ENCODE measurements at regions not wholly inside any gene's neighbourhood (a gene's known extent, or its start where the extent isn't known, plus 50 kb on each side); places are given as distances from the start of the nearest gene placed in this dataset.

GRCh38 chr4:175277816-175278215 is 359.7 kb downstream of the ADAM29 start:
- Histone ChIP-seq H3K4me3 (no peak overlapping the region), H3K27me3 (no peaks in the 10 kb centered on the region), H3K36me3 (ENCODE audit: low read depth, missing control alignments) (no peaks in the 10 kb centered on the region), H3K4me1 (no peaks in the 10 kb centered on the region), H3K9me3 (no peaks in the 10 kb centered on the region), H3K27ac (no peak overlapping the region)
- no peak for DNase-seq
- intact Hi-C loops (cut with DNase I; ENCODE audit: low total_unique reads) = no loop called here
- TF ChIP-seq POLR2A (IDR thresholded peaks at IDR 0.05) = no peak
- no peak for TF ChIP-seq CTCF (IDR thresholded peaks at IDR 0.05)
- 42 to 60% methylated on average over 7 of the region's 7 CpGs for WGBS, 2 donors

GRCh38 chr4:175280153-175280552 is 362.0 kb downstream of the ADAM29 start:
- no peak overlapping the region for H3K4me3 ChIP-seq
- DNase-seq = no peak
- H3K36me3 ChIP-seq (ENCODE audit: low read depth, missing control alignments) = no peaks in the 10 kb centered on the region
- intact Hi-C loops (cut with DNase I; ENCODE audit: low total_unique reads) = no loop called here
- no peak overlapping the region for H3K27ac ChIP-seq
- no peak for TF ChIP-seq POLR2A (IDR thresholded peaks at IDR 0.05)
- TF ChIP-seq CTCF (IDR thresholded peaks at IDR 0.05) = no peak
- no peaks in the 10 kb centered on the region for H3K9me3 ChIP-seq
- 89 to 94% methylated on average over 2 of the region's 2 CpGs for WGBS, 2 donors
- no peaks in the 10 kb centered on the region for H3K4me1 ChIP-seq
- no peaks in the 10 kb centered on the region for H3K27me3 ChIP-seq

- no peaks in the 10 kb centered on the region for H3K9me3 ChIP-seq
- no peak overlapping the region for H3K27ac ChIP-seq
- no peaks in the 10 kb centered on the region for H3K4me1 ChIP-seq
- 72 to 76% methylated on average over 1 of the region's 1 CpG for WGBS, 2 donors
- no peak for TF ChIP-seq POLR2A (IDR thresholded peaks at IDR 0.05)
- no peak for TF ChIP-seq CTCF (IDR thresholded peaks at IDR 0.05)
- intact Hi-C loops (cut with DNase I; ENCODE audit: low total_unique reads) = no loop called here
- H3K27me3 ChIP-seq = no peaks in the 10 kb centered on the region
- no peaks in the 10 kb centered on the region for H3K36me3 ChIP-seq (ENCODE audit: low read depth, missing control alignments)
- no peak overlapping the region for H3K4me3 ChIP-seq
- no peak for DNase-seq
Measured at GRCh38 chr4:175281894-175282293, 363.7 kb downstream of the ADAM29 start.

- H3K4me3 ChIP-seq = no peak overlapping the region
- no peak for DNase-seq
- TF ChIP-seq CTCF (IDR thresholded peaks at IDR 0.05) (no peak), POLR2A (IDR thresholded peaks at IDR 0.05) (no peak)
- intact Hi-C loops (cut with DNase I; ENCODE audit: low total_unique reads) = no loop called here
- no peaks in the 10 kb centered on the region for H3K27me3 ChIP-seq
- no peaks in the 10 kb centered on the region for H3K36me3 ChIP-seq (ENCODE audit: low read depth, missing control alignments)
- H3K9me3 ChIP-seq = no peaks in the 10 kb centered on the region
- H3K27ac ChIP-seq = no peak overlapping the region
- H3K4me1 ChIP-seq = no peaks in the 10 kb centered on the region
- 89 to 92% methylated on average over 9 of the region's 9 CpGs for WGBS, 2 donors
Measured at GRCh38 chr4:175282407-175282806, 364.2 kb downstream of the ADAM29 start.

GRCh38 chr4:175290401-175290800 is 372.2 kb downstream of the ADAM29 start:
- Histone ChIP-seq H3K27ac (no peak overlapping the region), H3K27me3 (no peaks in the 10 kb centered on the region), H3K36me3 (ENCODE audit: low read depth, missing control alignments) (no peaks in the 10 kb centered on the region), H3K4me3 (no peak overlapping the region), H3K9me3 (no peaks in the 10 kb centered on the region), H3K4me1 (no peaks in the 10 kb centered on the region)
- intact Hi-C loops (cut with DNase I; ENCODE audit: low total_unique reads) = no loop called here
- TF ChIP-seq CTCF (IDR thresholded peaks at IDR 0.05) (no peak), POLR2A (IDR thresholded peaks at IDR 0.05) (no peak)
- 73 to 82% methylated on average over 3 of the region's 3 CpGs for WGBS, 2 donors
- no peak for DNase-seq

Data from testis (tissue), 2 donors.